GM10248 (cell line): ENCODE measurements at regions not wholly inside any gene's neighbourhood (a gene's known extent, or its start where the extent isn't known, plus 50 kb on each side); places are given as distances from the start of the nearest gene placed in this dataset.

Source experiments
- CTCF ChIA-PET: fragments of 300-600 bp; sonication (Branson Sonifier 250); formaldehyde crosslinking; extraction: SDS; loops from one replicate; lab custom pipeline; 2021; ENCODE audit warnings: antibody characterized with exemption; lab: Yijun Ruan, JAX
- POLR2A ChIA-PET: fragments of 350-650 bp; sonication (Branson Sonifier 250); formaldehyde crosslinking; extraction: SDS; loops from one replicate; lab custom pipeline; 2020; ENCODE audit warnings: antibody characterized with exemption; lab: Yijun Ruan, JAX
- DNase-seq: peaks from one replicate; pipeline ENCODE4 v3.0.0; 2012; ENCODE audit errors: extremely low spot score
- CTCF ChIP-seq: IDR thresholded peaks from 2 replicates; pipeline ENCODE4 v1.5.1; 2012; ENCODE audit warnings: mild to moderate bottlenecking, low read depth; ENCODE audit errors: extremely low read depth, missing control alignments, control extremely low read depth

DNA sequence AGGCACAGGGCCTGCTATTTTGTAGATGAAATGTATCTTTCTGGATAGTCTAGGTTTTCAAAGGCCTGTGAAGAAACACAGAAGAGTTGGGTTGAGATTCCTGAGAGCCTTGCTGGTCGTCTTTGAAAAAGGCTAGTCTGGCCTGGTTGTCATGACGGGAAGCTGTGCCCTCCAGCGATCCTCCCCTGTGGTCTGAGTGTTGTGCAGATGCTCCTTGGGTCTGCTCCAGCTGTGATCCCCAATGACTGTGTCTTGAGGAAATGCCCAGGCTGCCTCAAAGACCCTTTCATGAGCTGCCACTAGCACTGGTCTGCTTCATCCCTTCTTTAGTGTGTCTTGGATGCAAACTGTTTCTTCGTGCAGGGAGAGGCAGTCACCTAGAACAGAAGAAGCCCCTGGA, 111.0 kb upstream of the SYNPR start:
- TF ChIP-seq CTCF = no peak
- CTCF ChIA-PET = interaction anchor here (1.3 to 1.9 kb wide), 3 partner anchors 10 to 16 kb away, joined by 3 to 6 read pairs (median 3); no protein-coding TSS in a partner anchor
- POLR2A ChIA-PET = no interaction called here
- no peak for DNase-seq

- ChIA-PET POLR2A (no interaction called here), CTCF (interaction anchor here (1.3 to 1.6 kb wide), 2 partner anchors 10 to 15 kb away, joined by 3 read pairs; no protein-coding TSS in a partner anchor)
- no peak for DNase-seq
- TF ChIP-seq CTCF = no peak
These were observed 109.9 kb upstream of the SYNPR start for GRCh38 chr3:63168179-63168578.

DNA sequence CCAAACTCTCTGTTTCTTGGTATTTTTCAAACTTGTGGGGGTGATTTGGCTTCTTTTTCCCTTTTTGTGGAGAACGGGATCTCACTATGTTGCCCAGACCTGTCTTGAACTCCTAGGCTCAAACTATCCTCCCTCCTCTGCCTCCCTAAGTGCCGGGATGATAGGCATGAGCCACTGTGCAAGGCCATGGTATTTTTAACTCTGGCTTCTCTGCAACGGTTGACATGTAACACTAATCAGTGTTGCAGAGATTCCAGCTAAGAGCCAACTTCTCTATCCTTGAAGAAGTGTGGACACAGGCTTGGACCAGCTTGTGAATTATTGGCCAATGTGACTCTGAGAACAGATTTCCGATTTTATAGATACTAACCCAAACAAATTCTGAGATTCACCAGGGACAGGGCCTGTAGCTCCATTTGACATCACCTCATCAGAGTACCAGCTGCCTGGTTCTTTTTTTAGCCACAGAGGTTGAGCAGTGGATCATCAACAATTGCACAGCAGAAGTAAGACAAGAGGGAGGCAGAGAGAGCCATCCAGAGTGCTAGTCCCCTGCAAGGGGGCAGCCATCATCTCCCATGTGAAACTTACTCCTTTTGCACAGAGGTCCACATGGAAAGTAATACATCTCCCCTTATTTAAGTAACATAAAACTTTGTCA, 98.1 kb upstream of the SYNPR start:
- POLR2A ChIA-PET = no interaction called here
- no peak for TF ChIP-seq CTCF
- CTCF ChIA-PET = no interaction called here
- DNase-seq = no peak

- ChIA-PET CTCF (no interaction called here), POLR2A (no interaction called here)
- no peak for TF ChIP-seq CTCF
- DNase-seq = no peak
These were observed 85.9 kb upstream of the SYNPR start for GRCh38 chr3:63192248-63192647.

GRCh38 chr3:63193647-63194046, 84.5 kb upstream of the SYNPR start:
- no peak for DNase-seq
- ChIA-PET CTCF (interaction anchor here (1.2 to 2.5 kb wide), 6 partner anchors 10 to 634 kb away, joined by 3 to 7 read pairs (median 4); no protein-coding TSS in a partner anchor), POLR2A (no interaction called here)
- no peak for TF ChIP-seq CTCF

- ChIA-PET CTCF (no interaction called here), POLR2A (no interaction called here)
- no peak for DNase-seq
- TF ChIP-seq CTCF = no peak
These were observed 78.5 kb upstream of the SYNPR start for GRCh38 chr3:63199606-63200005.
